GM12878 (cell line): ENCODE measurements at regions not wholly inside any gene's neighbourhood (a gene's known extent, or its start where the extent isn't known, plus 50 kb on each side); places are given as distances from the start of the nearest gene placed in this dataset.

Experiments
- ATAC-seq: fragments of 200-7000 bp; cut with Tn5 transposase; 3 replicates; pipeline ENCODE4 v1.9.1; 2020; ENCODE audit warnings: mild to moderate bottlenecking, moderate library complexity
- BruUV-seq: library from RNA; stranded (reverse); fragments of 400-500 nt; replicated peaks from 2 replicates; lab custom pipeline; 2021; lab: Mats Ljungman, UMichigan
- CTCF ChIA-PET: fragments of 300-600 bp; sonication (Branson Sonifier 250); formaldehyde crosslinking; extraction: SDS; loops from one replicate; lab custom pipeline; 2021; ENCODE audit warnings: inconsistent platforms; lab: Yijun Ruan, JAX
- POLR2A ChIA-PET: fragments of 350-600 bp; formaldehyde crosslinking; extraction: SDS; loops from one replicate; lab custom pipeline; 2021; ENCODE audit warnings: inconsistent platforms; lab: Charles Lee
- RAD21 ChIA-PET: fragments of 300-600 bp; sonication (Branson Sonifier 250); formaldehyde crosslinking; loops from one replicate; lab custom pipeline; 2023; ENCODE audit warnings: antibody characterized with exemption; ENCODE audit not compliant: unreplicated experiment; lab: Charles Lee
- SMC1A ChIA-PET: fragments of 300-600 bp; sonication (Branson Sonifier 250); formaldehyde crosslinking; loops from one replicate; lab custom pipeline; 2023; ENCODE audit not compliant: unreplicated experiment, uncharacterized antibody; lab: Charles Lee
- DNase-seq: peaks from one replicate; pipeline ENCODE4 v3.0.0-alpha.2; 2011; ENCODE audit warnings: low read depth, low spot score
- FAIRE-seq: peaks from 3 replicates; lab custom pipeline; 2011; peaks lifted over from hg19 to GRCh38; lab: Jason Lieb, UNC
- H2AFZ ChIP-seq: 2 replicates; pipeline ENCODE4 v1.6.0; 2011; ENCODE audit warnings: low read depth, low read length, control low read depth; ENCODE audit not compliant: control insufficient read depth
- H3K27ac ChIP-seq: 2 replicates; pipeline ENCODE4 v1.5.1; 2011; ENCODE audit warnings: control low read depth; ENCODE audit not compliant: control insufficient read depth, insufficient read depth
- H3K27me3 ChIP-seq, 2 experiments: replicated peaks in 1 of 2; 2 replicates each; pipeline versions ENCODE4 v1.6.0 to v1.6.1; 2011; ENCODE audit warnings: low read length in 1 of 2; ENCODE audit not compliant: control insufficient read depth in 2 of 2, insufficient read depth in 2 of 2
- H3K36me3 ChIP-seq, 2 experiments: 2 replicates each; pipeline ENCODE4 v1.5.1; 2011; ENCODE audit warnings: low read length in 1 of 2; ENCODE audit not compliant: control insufficient read depth in 2 of 2, insufficient read depth in 2 of 2
- H3K4me1 ChIP-seq: 2 replicates; pipeline ENCODE4 v1.6.1; 2011; ENCODE audit warnings: mild to moderate bottlenecking, low read length, moderate library complexity, mixed read lengths; ENCODE audit not compliant: control insufficient read depth, insufficient read depth
- H3K4me2 ChIP-seq: 2 replicates; pipeline ENCODE4 v1.6.0; 2011; ENCODE audit warnings: control low read depth; ENCODE audit not compliant: control insufficient read depth, insufficient read depth
- H3K4me3 ChIP-seq: fragments of 200-600 bp; sonication (generic); 2 replicates; pipeline ENCODE4 v1.5.1; 2016
- H3K79me2 ChIP-seq: 2 replicates; pipeline ENCODE4 v1.6.0; 2011; ENCODE audit warnings: low read length; ENCODE audit not compliant: control insufficient read depth, insufficient read depth
- H3K9ac ChIP-seq: 2 replicates; pipeline ENCODE4 v1.8.0; 2011; ENCODE audit warnings: low read length, control low read depth, mixed read lengths; ENCODE audit not compliant: control insufficient read depth, insufficient read depth
- H3K9me3 ChIP-seq: replicated peaks from 3 replicates; pipeline ENCODE4 v1.5.1; 2011; ENCODE audit warnings: mild to moderate bottlenecking, low read length; ENCODE audit not compliant: control insufficient read depth, insufficient read depth
- H4K20me1 ChIP-seq: 2 replicates; pipeline ENCODE4 v1.6.0; 2011; ENCODE audit not compliant: control insufficient read depth, insufficient read depth
- BHLHE40 ChIP-seq, 2 experiments: fragments of 450-650 bp in 1 of 2; IDR thresholded peaks; 2 replicates each; pipeline ENCODE4 v1.6.1; 2011 to 2017; ENCODE audit warnings: low read depth in 2 of 2, borderline replicate concordance in 1 of 2, improper control_type of control experiment in 1 of 2, low read length in 1 of 2, mild to moderate bottlenecking in 1 of 2
- CBX3 ChIP-seq: fragments of 200-600 bp; sonication (generic); IDR thresholded peaks from 2 replicates; pipeline ENCODE4 v1.6.1; 2016; ENCODE audit warnings: low read depth, borderline replicate concordance
- CBX5 ChIP-seq: sonication (generic); IDR thresholded peaks from 2 replicates; pipeline ENCODE4 v1.6.1; 2016; ENCODE audit warnings: low read depth, moderate library complexity, mild to moderate bottlenecking, inconsistent platforms
- CEBPB ChIP-seq, 2 experiments: fragments of 150-350 bp in 1 of 2; IDR thresholded peaks; 2 replicates each; pipeline ENCODE4 v1.6.1; 2012 to 2014; ENCODE audit warnings: low read depth in 2 of 2, low read length in 2 of 2, borderline replicate concordance in 1 of 2, inconsistent platforms in 1 of 2
- EGR1 ChIP-seq, 2 experiments: IDR thresholded peaks; 1 replicate in 1 of 2; 2 replicates in 1 of 2; pipeline ENCODE4 v1.6.1; 2011 to 2012; ENCODE audit warnings: low read depth in 2 of 2, low read length in 2 of 2, borderline replicate concordance in 1 of 2, mild to moderate bottlenecking in 1 of 2, moderate library complexity in 1 of 2
- ESRRA ChIP-seq: IDR thresholded peaks from 2 replicates; pipeline ENCODE4 v1.6.1; 2012; ENCODE audit warnings: mild to moderate bottlenecking, low read length, improper control_type of control experiment
- HSF1 ChIP-seq: fragments of 150-350 bp; IDR thresholded peaks from 2 replicates; pipeline ENCODE4 v1.6.1; 2014; ENCODE audit warnings: mild to moderate bottlenecking, low read depth, low read length
- MEF2A ChIP-seq: IDR thresholded peaks from 2 replicates; pipeline ENCODE4 v1.6.1; 2011; ENCODE audit warnings: low read depth, mild to moderate bottlenecking, low read length, moderate library complexity; ENCODE audit not compliant: insufficient read depth
- NFIC ChIP-seq: IDR thresholded peaks from 2 replicates; pipeline ENCODE4 v1.6.1; 2012; ENCODE audit warnings: low read depth, mild to moderate bottlenecking, inconsistent platforms, low read length, moderate library complexity
- SIN3A ChIP-seq: IDR thresholded peaks from 2 replicates; pipeline ENCODE4 v1.6.1; 2012; ENCODE audit warnings: low read depth, low read length, improper control_type of control experiment
- SPI1 ChIP-seq: IDR thresholded peaks from 2 replicates; pipeline ENCODE4 v1.6.1; 2011; ENCODE audit warnings: low read depth, mild to moderate bottlenecking, low read length, moderate library complexity, borderline replicate concordance; ENCODE audit not compliant: insufficient read depth
- SUZ12 ChIP-seq: fragments of 200-600 bp; sonication (generic); IDR thresholded peaks from one replicate; pipeline ENCODE4 v1.6.1; 2018; ENCODE audit warnings: antibody characterized with exemption, mild to moderate bottlenecking; ENCODE audit not compliant: unreplicated experiment
- TCF12 ChIP-seq: IDR thresholded peaks from 2 replicates; pipeline ENCODE4 v1.6.1; 2011; ENCODE audit warnings: low read depth, mild to moderate bottlenecking, low read length
- WGBS: methylation state at CpG from one replicate; pipeline ENCODE4 v1.1.6; 2016; ENCODE audit warnings: low lambda C conversion rate; ENCODE audit not compliant: insufficient replicate concordance, insufficient coverage; ENCODE audit errors: missing lambda C conversion rate; 5-methylcytosine and 5-hydroxymethylcytosine counted together
- in situ Hi-C: fragments of 300-500 bp; cut with MboI; formaldehyde crosslinking; loops from 9 replicates; pipeline ENCODE4 v1.14.3; 2018; ENCODE audit warnings: mixed read lengths
- intact Hi-C: fragments of 100-400 bp; cut with micrococcal nuclease; formaldehyde crosslinking; loops from one replicate; pipeline ENCODE4 v1.14.2; 2022; ENCODE audit not compliant: unreplicated experiment
- TF ChIP-seq, protein P1 (sequence below): fragments of 450-650 bp; IDR thresholded peaks from 2 replicates; pipeline ENCODE4 v1.6.1; 2016; ENCODE audit warnings: mild to moderate bottlenecking

- no peak overlapping the region for H2AFZ ChIP-seq
- H3K27me3 ChIP-seq, result peaks cover 0 to 1% of the 10 kb centered on the region in 2 experiments; a peak in 1 of 4 replicates
- H3K9me3 ChIP-seq, result no peaks in the 10 kb centered on the region; the same call in 2 of the 3 replicates
- H3K79me2 ChIP-seq, result no peaks in the 10 kb centered on the region
- in situ Hi-C loops (no loop called here), intact Hi-C loops (no loop called here)
- H3K4me3 ChIP-seq, result no peak overlapping the region
- no peak for ATAC-seq
- H4K20me1 ChIP-seq, result no peaks in the 10 kb centered on the region
- no peak for DNase-seq
- ChIA-PET POLR2A (no interaction called here), SMC1A (no interaction called here), CTCF (no interaction called here), RAD21 (no interaction called here)
- H3K27ac ChIP-seq, result no peak overlapping the region
- H3K36me3 ChIP-seq, result no peaks in the 10 kb centered on the region
- no peak overlapping the region for H3K4me2 ChIP-seq
- no peaks in the 10 kb centered on the region for H3K4me1 ChIP-seq
- WGBS, result 0% methylated on average over 1 of the region's 1 CpG
- H3K9ac ChIP-seq, result no peak overlapping the region
- no peak for TF ChIP-seq CEBPB (IDR thresholded peaks at IDR 0.05; ENCODE audit: borderline replicate concordance in 1 of 2, low read depth in 2 of 2, low read length in 2 of 2)
- TF ChIP-seq SPI1, result no peak
- TF ChIP-seq NFIC, result no peak
- FAIRE-seq, result no peak
- no TSS peak for BruUV-seq
Observed at GRCh38 chr11:71335371-71335770, 83.0 kb upstream of the SHANK2 start.

- Histone ChIP-seq H3K4me1 (no peaks in the 10 kb centered on the region), H2AFZ (no peak overlapping the region), H3K9me3 (no peaks in the 10 kb centered on the region; the same call in 2 of the 3 replicates), H3K4me2 (no peak overlapping the region), H3K27ac (no peak overlapping the region), H4K20me1 (no peaks in the 10 kb centered on the region), H3K27me3 (peaks cover 0 to 1% of the 10 kb centered on the region in 2 experiments; a peak in 1 of 4 replicates), H3K9ac (no peak overlapping the region), H3K36me3 (no peaks in the 10 kb centered on the region), H3K79me2 (no peaks in the 10 kb centered on the region), H3K4me3 (no peak overlapping the region)
- 17% methylated on average over 1 of the region's 1 CpG for WGBS
- ChIA-PET POLR2A (no interaction called here), SMC1A (no interaction called here), CTCF (no interaction called here), RAD21 (no interaction called here)
- FAIRE-seq (no peak), ATAC-seq (no peak), DNase-seq (no peak)
- in situ Hi-C loops, result no loop called here
- BruUV-seq, result no TSS peak
- TF ChIP-seq HSF1 (no peak), MEF2A (no peak), TCF12 (no peak), EGR1 (IDR thresholded peaks at IDR 0.05; ENCODE audit: borderline replicate concordance in 1 of 2, low read depth in 2 of 2, low read length in 2 of 2) (no peak), SPI1 (no peak), SIN3A (no peak), SUZ12 (no peak), ESRRA (no peak), CBX5 (no peak), CBX3 (no peak), BHLHE40 (IDR thresholded peaks at IDR 0.05; ENCODE audit: borderline replicate concordance in 1 of 2, low read depth in 2 of 2, low read length in 1 of 2) (no peak)
- TF ChIP-seq, protein P1, sequence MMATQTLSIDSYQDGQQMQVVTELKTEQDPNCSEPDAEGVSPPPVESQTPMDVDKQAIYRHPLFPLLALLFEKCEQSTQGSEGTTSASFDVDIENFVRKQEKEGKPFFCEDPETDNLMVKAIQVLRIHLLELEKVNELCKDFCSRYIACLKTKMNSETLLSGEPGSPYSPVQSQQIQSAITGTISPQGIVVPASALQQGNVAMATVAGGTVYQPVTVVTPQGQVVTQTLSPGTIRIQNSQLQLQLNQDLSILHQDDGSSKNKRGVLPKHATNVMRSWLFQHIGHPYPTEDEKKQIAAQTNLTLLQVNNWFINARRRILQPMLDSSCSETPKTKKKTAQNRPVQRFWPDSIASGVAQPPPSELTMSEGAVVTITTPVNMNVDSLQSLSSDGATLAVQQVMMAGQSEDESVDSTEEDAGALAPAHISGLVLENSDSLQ, result no peak
- intact Hi-C loops, result no loop called here
Observed at GRCh38 chr11:71334191-71334590, 81.8 kb upstream of the SHANK2 start.
